A549 (cell line): ENCODE measurements at regions not wholly inside any gene's neighbourhood (a gene's known extent, or its start where the extent isn't known, plus 50 kb on each side); places are given as distances from the start of the nearest gene placed in this dataset.
A peak's percentile ranks its signal among the peaks of the same experiment; 100 is the strongest.

Experiments used
- ATAC-seq, 2 experiments: fragments of 200-7000 bp in 1 of 2; fragments of >200 bp in 1 of 2; cut with Nextera tagmentation in 1 of 2; cut with Tn5 transposase in 1 of 2; 3 replicates each; pipeline versions ENCODE4 v1.8.0 to v1.9.1; 2018 to 2020; ENCODE audit warnings: mild to moderate bottlenecking in 1 of 2, moderate library complexity in 1 of 2
- CTCF ChIA-PET: fragments of 300-600 bp; sonication (Branson Sonifier 250); formaldehyde crosslinking; extraction: SDS; loops from one replicate; lab custom pipeline; 2021; ENCODE audit warnings: antibody characterized with exemption, inconsistent platforms; lab: Yijun Ruan, JAX
- POLR2A ChIA-PET: fragments of 350-600 bp; formaldehyde crosslinking; extraction: SDS; loops from one replicate; lab custom pipeline; 2021; ENCODE audit warnings: antibody characterized with exemption, inconsistent platforms; lab: Yijun Ruan, JAX
- DNase-seq, 2 experiments: peaks; one replicate each; pipeline versions ENCODE4 v3.0.0 to v3.0.0-alpha.2; 2011 to 2016; ENCODE audit warnings: low read depth in 1 of 2, low spot score in 1 of 2
- FAIRE-seq: peaks from 2 replicates; lab custom pipeline; 2011; peaks lifted over from hg19 to GRCh38; lab: Jason Lieb, UNC
- H3K27ac ChIP-seq, 2 experiments: fragments of >200 bp; sonication (Bioruptor Twin); formaldehyde crosslinking; 3 replicates each; pipeline ENCODE4 v1.5.1; 2016 to 2017
- H3K4me1 ChIP-seq: fragments of >200 bp; sonication (Bioruptor Twin); formaldehyde crosslinking; 3 replicates; pipeline ENCODE4 v1.6.1; 2016
- H3K4me2 ChIP-seq: fragments of >200 bp; sonication (Bioruptor Twin); formaldehyde crosslinking; 3 replicates; pipeline ENCODE4 v1.6.1; 2016
- H3K4me3 ChIP-seq: fragments of >200 bp; sonication (Bioruptor Twin); formaldehyde crosslinking; 3 replicates; pipeline ENCODE4 v1.5.1; 2016
- H3K9me3 ChIP-seq: fragments of >200 bp; sonication (Bioruptor Twin); formaldehyde crosslinking; 3 replicates; pipeline ENCODE4 v1.6.1; 2016
- BHLHE40 ChIP-seq: IDR thresholded peaks from 2 replicates; pipeline ENCODE4 v1.6.1; 2012; ENCODE audit warnings: low read depth, low read length, inconsistent platforms
- CBX2 ChIP-seq: fragments of 200-600 bp; sonication (generic); IDR thresholded peaks from 2 replicates; pipeline ENCODE4 v1.6.1; 2016; ENCODE audit warnings: low read depth, mild to moderate bottlenecking, borderline replicate concordance
- CBX8 ChIP-seq: fragments of 200-600 bp; sonication (generic); IDR thresholded peaks from 2 replicates; pipeline ENCODE4 v1.6.1; 2016
- CEBPB ChIP-seq, 2 experiments: fragments of >200 bp in 1 of 2; sonication (Bioruptor Twin) in 1 of 2; formaldehyde crosslinking in 1 of 2; IDR thresholded peaks; 2 replicates each; pipeline ENCODE4 v1.6.1; 2012 to 2016
- CHD2 ChIP-seq: fragments of 150-350 bp; IDR thresholded peaks from 2 replicates; pipeline ENCODE4 v1.6.1; 2014; ENCODE audit warnings: low read length; ENCODE audit not compliant: partially characterized antibody
- EHMT2 ChIP-seq: fragments of 200-600 bp; sonication (generic); IDR thresholded peaks from 2 replicates; pipeline ENCODE4 v1.6.1; 2016; ENCODE audit warnings: antibody characterized with exemption, low read depth, mild to moderate bottlenecking, moderate library complexity
- FOXS1 ChIP-seq: fragments of 250-450 bp; sonication (Bioruptor Pico); IDR thresholded peaks from 2 replicates; pipeline ENCODE4 v1.5.0; 2020; ENCODE audit warnings: mild to moderate bottlenecking, moderate library complexity
- HES2 ChIP-seq: fragments of >200 bp; sonication (Bioruptor Twin); formaldehyde crosslinking; IDR thresholded peaks from 2 replicates; pipeline ENCODE4 v1.6.1; 2016
- HEYL ChIP-seq: fragments of 250-450 bp; sonication (Bioruptor Pico); IDR thresholded peaks from 2 replicates; pipeline ENCODE4 v1.8.0; 2021; ENCODE audit warnings: mild to moderate bottlenecking, moderate library complexity
- HMGXB4 ChIP-seq: fragments of 250-450 bp; sonication (Bioruptor Pico); IDR thresholded peaks from 2 replicates; pipeline ENCODE4 v1.5.0; 2021; ENCODE audit warnings: mild to moderate bottlenecking, moderate library complexity, borderline replicate concordance
- JUNB ChIP-seq: fragments of >200 bp; sonication (Bioruptor Twin); formaldehyde crosslinking; IDR thresholded peaks from 2 replicates; pipeline ENCODE4 v1.6.1; 2016
- KDM1A ChIP-seq: fragments of 200-600 bp; sonication (generic); IDR thresholded peaks from 2 replicates; pipeline ENCODE4 v1.6.1; 2016; ENCODE audit warnings: low read depth, mild to moderate bottlenecking
- MAFK ChIP-seq: fragments of 450-650 bp; IDR thresholded peaks from 2 replicates; pipeline ENCODE4 v1.6.1; 2014; ENCODE audit not compliant: partially characterized antibody
- POLR2A ChIP-seq: IDR thresholded peaks from 2 replicates; pipeline ENCODE4 v1.6.1; 2012; ENCODE audit warnings: mild to moderate bottlenecking, low read length
- RAD21 ChIP-seq, 2 experiments: fragments of >200 bp in 1 of 2; sonication (Bioruptor Twin) in 1 of 2; formaldehyde crosslinking in 1 of 2; IDR thresholded peaks in 1 of 2; conservative IDR thresholded peaks in 1 of 2; 2 replicates in 1 of 2; 3 replicates in 1 of 2; pipeline ENCODE4 v1.6.1; 2012 to 2018; ENCODE audit warnings: inconsistent platforms in 1 of 2
- RCOR1 ChIP-seq: fragments of 150-350 bp; IDR thresholded peaks from 2 replicates; pipeline ENCODE4 v1.6.1; 2014; ENCODE audit warnings: antibody characterized with exemption, low read length, low read depth
- RNF2 ChIP-seq: fragments of 200-600 bp; sonication (generic); IDR thresholded peaks from 2 replicates; pipeline ENCODE4 v1.6.1; 2016; ENCODE audit warnings: low read depth, mild to moderate bottlenecking, antibody characterized with exemption, moderate library complexity, borderline replicate concordance
- SMC3 ChIP-seq: fragments of >200 bp; sonication (Bioruptor Twin); formaldehyde crosslinking; IDR thresholded peaks from 3 replicates; pipeline ENCODE4 v1.6.1; 2018; ENCODE audit warnings: inconsistent platforms
- SREBF2 ChIP-seq: fragments of 450-650 bp; IDR thresholded peaks from 2 replicates; pipeline ENCODE4 v1.6.1; 2014; ENCODE audit warnings: mild to moderate bottlenecking, moderate library complexity
- TFCP2L1 ChIP-seq: fragments of 250-450 bp; sonication (Bioruptor Pico); IDR thresholded peaks from 2 replicates; pipeline ENCODE4 v1.5.0; 2021; ENCODE audit warnings: mild to moderate bottlenecking
- USF2 ChIP-seq: fragments of 450-650 bp; IDR thresholded peaks from 2 replicates; pipeline ENCODE4 v1.6.1; 2014; ENCODE audit warnings: antibody characterized with exemption
- ZSCAN20 ChIP-seq: fragments of 250-450 bp; sonication (Bioruptor Pico); IDR thresholded peaks from 2 replicates; pipeline ENCODE4 v1.8.0; 2022; ENCODE audit warnings: mild to moderate bottlenecking, moderate library complexity
- WGBS: methylation state at CpG from one replicate; pipeline ENCODE4 v1.1.6; 2017; ENCODE audit errors: missing lambda C conversion rate; 5-methylcytosine and 5-hydroxymethylcytosine counted together
- TF ChIP-seq, protein P1 (sequence below): fragments of 250-450 bp; sonication (Bioruptor Pico); IDR thresholded peaks from 2 replicates; pipeline ENCODE4 v1.5.0; 2020; ENCODE audit warnings: low read depth, mild to moderate bottlenecking, moderate library complexity
- TF ChIP-seq, protein P2 (sequence below): IDR thresholded peaks from 2 replicates; pipeline ENCODE4 v1.6.1; 2012

- peak overlapping the region; percentile 23 for H3K4me2 ChIP-seq
- ATAC-seq = peak; percentile 55 to 57; a peak in 5 of 6 replicates
- no peak for FAIRE-seq
- POLR2A ChIA-PET = no interaction called here
- H3K4me1 ChIP-seq = peaks cover 18% of the 10 kb centered on the region; the same call in 2 of the 3 replicates
- H3K9me3 ChIP-seq = no peaks in the 10 kb centered on the region
- peak overlapping the region in 1 of 2 experiments; percentile 8; a peak in 2 of 6 replicates for H3K27ac ChIP-seq
- TF ChIP-seq POLR2A (no peak), CHD2 (no peak), SREBF2 (no peak), RAD21 (conservative IDR thresholded peaks at IDR 0.05 in 1 of 2, IDR thresholded peaks at IDR 0.05 in 1 of 2) (no peak)
- TF ChIP-seq, protein P1, sequence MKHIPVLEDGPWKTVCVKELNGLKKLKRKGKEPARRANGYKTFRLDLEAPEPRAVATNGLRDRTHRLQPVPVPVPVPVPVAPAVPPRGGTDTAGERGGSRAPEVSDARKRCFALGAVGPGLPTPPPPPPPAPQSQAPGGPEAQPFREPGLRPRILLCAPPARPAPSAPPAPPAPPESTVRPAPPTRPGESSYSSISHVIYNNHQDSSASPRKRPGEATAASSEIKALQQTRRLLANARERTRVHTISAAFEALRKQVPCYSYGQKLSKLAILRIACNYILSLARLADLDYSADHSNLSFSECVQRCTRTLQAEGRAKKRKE (CRISPR knock-in tag) = no peak
- TF ChIP-seq, protein P2, sequence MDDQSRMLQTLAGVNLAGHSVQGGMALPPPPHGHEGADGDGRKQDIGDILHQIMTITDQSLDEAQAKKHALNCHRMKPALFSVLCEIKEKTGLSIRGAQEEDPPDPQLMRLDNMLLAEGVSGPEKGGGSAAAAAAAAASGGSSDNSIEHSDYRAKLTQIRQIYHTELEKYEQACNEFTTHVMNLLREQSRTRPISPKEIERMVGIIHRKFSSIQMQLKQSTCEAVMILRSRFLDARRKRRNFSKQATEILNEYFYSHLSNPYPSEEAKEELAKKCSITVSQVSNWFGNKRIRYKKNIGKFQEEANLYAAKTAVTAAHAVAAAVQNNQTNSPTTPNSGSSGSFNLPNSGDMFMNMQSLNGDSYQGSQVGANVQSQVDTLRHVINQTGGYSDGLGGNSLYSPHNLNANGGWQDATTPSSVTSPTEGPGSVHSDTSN = no peak
- CTCF ChIA-PET = no interaction called here
- H3K4me3 ChIP-seq = no peak overlapping the region
- DNase-seq = no peak
These were observed 254.4 kb downstream of the DLEU7 start for GRCh38 chr13:50589139-50589538.

DNA sequence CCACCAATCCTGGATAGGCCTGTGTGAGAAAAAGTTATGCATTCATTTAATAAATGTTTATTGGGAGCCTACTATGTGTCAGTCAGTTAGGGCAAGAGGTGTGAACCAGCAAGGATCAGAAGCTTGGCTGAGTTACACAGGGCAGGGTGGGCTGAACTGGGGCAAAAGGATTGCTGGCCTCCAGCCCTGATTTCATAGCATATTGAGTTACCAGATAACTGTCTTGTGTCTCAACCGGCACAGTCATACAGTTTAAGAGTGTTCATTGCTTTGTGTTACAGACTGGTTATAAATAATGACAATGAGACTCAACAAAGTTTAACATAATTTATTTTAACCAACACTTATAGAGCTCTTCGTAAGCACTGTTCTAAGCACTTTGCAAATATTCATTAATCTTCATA is 253.8 kb downstream of the DLEU7 start:
- POLR2A ChIA-PET = no interaction called here
- peak overlapping the region; percentile 23 for H3K4me2 ChIP-seq
- TF ChIP-seq FOXS1 (no peak), CBX2 (no peak), CBX8 (no peak), CEBPB (IDR thresholded peaks at IDR 0.05) (no peak), SREBF2 (no peak), CHD2 (no peak), SMC3 (no peak), POLR2A (no peak), TFCP2L1 (CRISPR knock-in tag) (no peak), ZSCAN20 (CRISPR knock-in tag) (no peak), HMGXB4 (CRISPR knock-in tag) (no peak), HEYL (CRISPR knock-in tag) (no peak), BHLHE40 (no peak)
- ATAC-seq = peak; percentile 75 to 83
- FAIRE-seq = no peak
- CTCF ChIA-PET = no interaction called here
- WGBS = 41% methylated on average over 2 of the region's 2 CpGs
- peak overlapping the region in 1 of 2 experiments; percentile 8; a peak in 1 of 6 replicates for H3K27ac ChIP-seq
- peaks cover 18% of the 10 kb centered on the region; the same call in 2 of the 3 replicates for H3K4me1 ChIP-seq
- H3K9me3 ChIP-seq = no peaks in the 10 kb centered on the region
- no peak overlapping the region for H3K4me3 ChIP-seq
- DNase-seq = peak in 1 of 2 experiments; percentile 9

- Histone ChIP-seq H3K27ac (no peak overlapping the region), H3K4me3 (no peak overlapping the region), H3K9me3 (no peaks in the 10 kb centered on the region), H3K4me2 (no peak overlapping the region), H3K4me1 (peaks cover 18% of the 10 kb centered on the region; the same call in 2 of the 3 replicates)
- 15% methylated on average over 2 of the region's 2 CpGs for WGBS
- CTCF ChIA-PET = no interaction called here
- POLR2A ChIA-PET = no interaction called here
- DNase-seq = no peak
- no peak for FAIRE-seq
- no peak for ATAC-seq
- TF ChIP-seq MAFK (no peak), JUNB (no peak), RNF2 (no peak), KDM1A (no peak), HES2 (no peak), EHMT2 (no peak), TFCP2L1 (CRISPR knock-in tag) (no peak), USF2 (no peak), RCOR1 (no peak)
- TF ChIP-seq, protein P1 (CRISPR knock-in tag) = no peak
These were observed 250.9 kb downstream of the DLEU7 start for GRCh38 chr13:50592412-50593155.
